Calu3 (cell line): ENCODE measurements at regions not wholly inside any gene's neighbourhood (a gene's known extent, or its start where the extent isn't known, plus 50 kb on each side); places are given as distances from the start of the nearest gene placed in this dataset.

ENCODE experiments used
- BruUV-seq: library from RNA; stranded (reverse); fragments of 400-500 nt; replicated peaks from 2 replicates; lab custom pipeline; 2021; lab: Mats Ljungman, UMichigan
- CTCF ChIA-PET: fragments of 300-600 bp; sonication (Branson Sonifier 250); formaldehyde crosslinking; loops from one replicate; lab custom pipeline; 2022; ENCODE audit warnings: antibody characterized with exemption; lab: Charles Lee
- DNase-seq: peaks from one replicate; pipeline ENCODE4 v3.0.0; 2022
- H3K27ac Mint-ChIP-seq: one replicate; pipeline ENCODE4 v1.8.0; 2022; ENCODE audit warnings: mixed read lengths; ENCODE audit not compliant: unreplicated experiment
- H3K27me3 Mint-ChIP-seq: one replicate; pipeline ENCODE4 v1.8.0; 2022; ENCODE audit warnings: mixed read lengths; ENCODE audit not compliant: unreplicated experiment
- H3K36me3 Mint-ChIP-seq: one replicate; pipeline ENCODE4 v1.8.0; 2022; ENCODE audit warnings: mild to moderate bottlenecking, moderate library complexity, mixed read lengths; ENCODE audit not compliant: insufficient read depth, unreplicated experiment
- H3K4me1 Mint-ChIP-seq: one replicate; pipeline ENCODE4 v1.8.0; 2022; ENCODE audit warnings: mild to moderate bottlenecking, low read depth, mixed read lengths; ENCODE audit not compliant: unreplicated experiment
- H3K4me3 Mint-ChIP-seq: one replicate; pipeline ENCODE4 v1.8.0; 2022; ENCODE audit warnings: mild to moderate bottlenecking, low read depth, moderate library complexity, mixed read lengths; ENCODE audit not compliant: unreplicated experiment
- H3K9me3 Mint-ChIP-seq: one replicate; pipeline ENCODE4 v1.8.0; 2022; ENCODE audit warnings: low read depth, mixed read lengths; ENCODE audit not compliant: unreplicated experiment
- intact Hi-C: fragments of 100-400 bp; cut with micrococcal nuclease; formaldehyde crosslinking; loops from one replicate; pipeline ENCODE4 v1.10.0; 2022; ENCODE audit not compliant: unreplicated experiment
- TF ChIP-seq, protein P1 (sequence below): fragments of 200-600 bp; IDR thresholded peaks from one replicate; pipeline ENCODE4 v1.8.0; 2022; ENCODE audit warnings: antibody characterized with exemption; ENCODE audit not compliant: unreplicated experiment

DNA sequence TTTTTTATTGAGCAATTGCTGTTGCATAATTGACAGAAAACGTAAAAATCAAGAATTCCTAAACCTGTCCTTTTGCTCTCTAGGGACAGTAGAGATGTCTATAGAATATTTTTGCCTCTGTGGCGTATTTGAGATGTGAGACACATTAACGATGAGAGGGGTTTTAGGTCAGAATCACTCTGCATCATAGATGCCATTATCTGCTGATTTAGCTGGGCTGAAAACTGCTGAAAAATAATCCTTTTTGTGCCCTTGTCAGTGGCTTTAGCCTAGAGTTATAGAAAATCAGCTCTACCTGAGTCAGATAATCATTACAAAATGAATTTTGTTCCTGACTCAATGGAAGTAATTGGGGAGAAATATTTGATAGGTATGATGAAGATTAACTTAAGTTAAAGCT, 767.8 kb upstream of the TENM3 start:
- intact Hi-C loops: no loop called here
- no TSS peak for BruUV-seq
- TF ChIP-seq, protein P1, sequence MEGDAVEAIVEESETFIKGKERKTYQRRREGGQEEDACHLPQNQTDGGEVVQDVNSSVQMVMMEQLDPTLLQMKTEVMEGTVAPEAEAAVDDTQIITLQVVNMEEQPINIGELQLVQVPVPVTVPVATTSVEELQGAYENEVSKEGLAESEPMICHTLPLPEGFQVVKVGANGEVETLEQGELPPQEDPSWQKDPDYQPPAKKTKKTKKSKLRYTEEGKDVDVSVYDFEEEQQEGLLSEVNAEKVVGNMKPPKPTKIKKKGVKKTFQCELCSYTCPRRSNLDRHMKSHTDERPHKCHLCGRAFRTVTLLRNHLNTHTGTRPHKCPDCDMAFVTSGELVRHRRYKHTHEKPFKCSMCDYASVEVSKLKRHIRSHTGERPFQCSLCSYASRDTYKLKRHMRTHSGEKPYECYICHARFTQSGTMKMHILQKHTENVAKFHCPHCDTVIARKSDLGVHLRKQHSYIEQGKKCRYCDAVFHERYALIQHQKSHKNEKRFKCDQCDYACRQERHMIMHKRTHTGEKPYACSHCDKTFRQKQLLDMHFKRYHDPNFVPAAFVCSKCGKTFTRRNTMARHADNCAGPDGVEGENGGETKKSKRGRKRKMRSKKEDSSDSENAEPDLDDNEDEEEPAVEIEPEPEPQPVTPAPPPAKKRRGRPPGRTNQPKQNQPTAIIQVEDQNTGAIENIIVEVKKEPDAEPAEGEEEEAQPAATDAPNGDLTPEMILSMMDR: no peak
- Mint-ChIP-seq H3K36me3 (no peaks in the 10 kb centered on the region), H3K9me3 (no peaks in the 10 kb centered on the region), H3K27ac (no peak overlapping the region), H3K4me1 (no peaks in the 10 kb centered on the region), H3K4me3 (no peak overlapping the region), H3K27me3 (no peaks in the 10 kb centered on the region)
- CTCF ChIA-PET: no interaction called here
- DNase-seq: no peak

DNA sequence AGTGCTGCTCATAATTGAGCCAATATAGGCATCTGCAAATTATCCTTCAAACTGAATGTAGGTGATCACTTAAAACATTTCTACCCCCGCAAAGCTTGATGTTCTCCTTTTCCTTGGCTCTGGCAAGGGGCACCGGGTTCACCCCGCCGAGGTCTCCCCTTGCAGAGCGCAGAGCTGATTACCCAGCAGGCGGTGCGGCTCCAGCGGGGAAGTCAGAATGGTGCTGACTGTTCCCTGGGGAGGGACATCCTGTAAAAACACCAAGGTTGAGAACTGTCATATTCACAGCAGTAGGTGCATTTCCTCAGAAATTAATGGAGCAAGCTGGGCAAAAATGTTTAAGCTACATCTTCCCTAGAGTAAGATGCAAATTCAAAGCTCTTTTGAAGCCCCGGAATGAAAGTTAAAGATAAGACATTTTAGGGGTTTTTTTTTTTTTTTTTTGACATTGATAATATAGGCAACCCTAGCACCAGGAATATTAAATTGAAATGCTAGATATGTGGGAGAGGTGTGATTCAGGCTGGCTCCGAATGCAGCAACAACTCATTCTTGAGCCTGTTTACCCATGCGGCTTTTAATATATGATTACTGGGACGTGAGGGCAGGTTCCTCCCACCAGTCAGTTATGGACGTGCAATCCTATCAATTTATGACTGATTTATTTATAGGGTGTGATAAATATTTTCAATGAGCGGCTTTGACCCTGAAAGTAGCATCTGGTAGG, 767.3 kb upstream of the TENM3 start:
- intact Hi-C loops: no loop called here
- BruUV-seq: no TSS peak
- TF ChIP-seq, protein P1: no peak
- H3K4me3 Mint-ChIP-seq: no peak overlapping the region
- no peaks in the 10 kb centered on the region for H3K27me3 Mint-ChIP-seq
- CTCF ChIA-PET: no interaction called here
- no peaks in the 10 kb centered on the region for H3K4me1 Mint-ChIP-seq
- no peaks in the 10 kb centered on the region for H3K36me3 Mint-ChIP-seq
- no peak for DNase-seq
- no peak overlapping the region for H3K27ac Mint-ChIP-seq
- H3K9me3 Mint-ChIP-seq: no peaks in the 10 kb centered on the region

DNA sequence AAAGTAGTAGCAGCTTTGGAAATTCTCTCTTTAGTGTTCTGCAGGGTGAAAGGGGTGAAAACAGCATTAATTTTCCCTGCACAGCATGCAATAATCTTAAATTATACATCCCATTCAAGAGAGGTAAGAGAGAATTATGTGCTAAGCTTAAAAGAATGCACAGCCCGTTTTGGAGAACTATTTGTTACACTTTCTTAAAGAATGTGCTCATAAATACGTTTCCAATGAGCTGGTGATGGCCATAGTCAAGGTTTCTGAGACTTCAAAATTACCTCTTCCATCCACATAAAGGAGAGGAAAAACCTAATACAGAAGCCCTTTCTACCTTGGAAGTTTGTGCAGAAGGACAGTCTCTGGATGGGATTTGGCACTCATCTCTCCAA, 766.7 kb upstream of the TENM3 start:
- Mint-ChIP-seq H3K36me3 (no peaks in the 10 kb centered on the region), H3K4me1 (no peaks in the 10 kb centered on the region), H3K4me3 (no peak overlapping the region), H3K9me3 (no peaks in the 10 kb centered on the region), H3K27me3 (no peaks in the 10 kb centered on the region), H3K27ac (no peak overlapping the region)
- CTCF ChIA-PET: no interaction called here
- intact Hi-C loops: no loop called here
- TF ChIP-seq, protein P1: no peak
- DNase-seq: no peak
- BruUV-seq: no TSS peak

DNA sequence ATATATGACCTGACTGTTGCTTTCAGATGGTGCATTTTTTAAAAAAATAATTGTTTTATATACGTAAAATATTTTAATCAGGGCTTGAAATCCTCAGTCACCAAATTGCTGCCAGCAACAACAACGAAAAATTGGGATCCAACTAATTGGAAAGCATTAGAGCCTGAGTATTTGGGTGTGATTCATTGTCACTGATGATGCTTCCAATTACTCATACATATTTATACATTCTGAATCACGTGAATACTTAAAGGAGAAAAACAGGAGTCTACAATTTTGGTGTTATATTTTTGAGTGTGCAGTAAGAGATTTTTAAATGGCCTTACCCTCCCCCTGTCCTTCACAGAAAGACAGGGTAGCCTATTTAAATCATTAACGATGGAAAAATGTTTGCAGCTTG, 765.6 kb upstream of the TENM3 start:
- H3K9me3 Mint-ChIP-seq: no peaks in the 10 kb centered on the region
- TF ChIP-seq, protein P1: no peak
- CTCF ChIA-PET: no interaction called here
- H3K27ac Mint-ChIP-seq: no peak overlapping the region
- DNase-seq: no peak
- no peaks in the 10 kb centered on the region for H3K27me3 Mint-ChIP-seq
- no peaks in the 10 kb centered on the region for H3K4me1 Mint-ChIP-seq
- BruUV-seq: no TSS peak
- no peak overlapping the region for H3K4me3 Mint-ChIP-seq
- intact Hi-C loops: no loop called here
- H3K36me3 Mint-ChIP-seq: no peaks in the 10 kb centered on the region
